ENCODE measurements at regions not wholly inside any gene's neighbourhood (a gene's known extent, or its start where the extent isn't known, plus 50 kb on each side); places are given as distances from the start of the nearest gene placed in this dataset.
A peak's percentile ranks its signal among the peaks of the same experiment; 100 is the strongest.

DNA sequence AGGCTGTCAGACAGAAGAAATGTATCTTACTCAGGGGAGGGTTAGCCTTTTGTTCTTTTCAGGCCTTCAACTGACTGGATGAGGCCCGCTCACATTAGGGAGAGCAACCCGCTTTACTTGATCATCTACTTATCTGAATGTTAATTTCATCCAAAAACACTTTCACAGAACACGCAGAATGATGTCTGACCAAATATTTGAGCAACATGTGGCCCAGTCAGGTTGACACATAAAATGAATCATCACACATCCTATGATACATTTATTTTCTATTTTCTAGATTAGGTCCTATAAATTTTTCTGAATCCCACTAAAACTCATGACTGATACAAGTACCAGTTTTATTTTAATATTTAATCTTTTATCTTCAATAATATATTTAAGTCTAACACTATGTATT is 260.3 kb downstream of the IL15 start:
- Histone ChIP-seq H3K18ac (ENCODE audit: low read depth, low read length) (no peak overlapping the region), H2AK5ac (ENCODE audit: low read depth, low read length) (no peak overlapping the region), H3K9ac (ENCODE audit: low read depth, low read length) (no peak overlapping the region), H2AFZ (replicated peaks; ENCODE audit: low read length, poor library complexity) (no peak overlapping the region), H3K23ac (ENCODE audit: low read depth, low read length) (no peak overlapping the region), H2BK20ac (ENCODE audit: low read depth, low read length) (no peak overlapping the region), H4K91ac (ENCODE audit: insufficient read depth, low read depth, low read length) (no peak overlapping the region), H3K14ac (replicated peaks; ENCODE audit: low read depth, low read length) (no peak overlapping the region), H4K8ac (ENCODE audit: low read depth in 2 of 2, low read length in 2 of 2) (no peak overlapping the region), H3K9me3 (ENCODE audit: control insufficient read depth, insufficient read depth, low read length) (no peaks in the 10 kb centered on the region), H2BK120ac (ENCODE audit: low read depth, low read length) (no peak overlapping the region), H3K4ac (ENCODE audit: low read depth, low read length) (no peak overlapping the region), H3K27me3 (ENCODE audit: control insufficient read depth, insufficient read depth, low read length) (no peaks in the 10 kb centered on the region), H2BK15ac (ENCODE audit: low read depth, low read length) (no peak overlapping the region), H2BK5ac (ENCODE audit: low read depth, low read length, poor library complexity, severe bottlenecking) (no peak overlapping the region), H3K27ac (ENCODE audit: insufficient read depth, low read length) (no peak overlapping the region), H4K20me1 (ENCODE audit: insufficient read depth, low read length) (no peaks in the 10 kb centered on the region), H2AK9ac (replicated peaks; ENCODE audit: low read depth, low read length, poor library complexity) (peak overlapping the region; percentile 0), H3K4me3 (ENCODE audit: insufficient read depth, low read depth, low read length) (no peak overlapping the region), H3K4me1 (ENCODE audit: control insufficient read depth, insufficient read depth, low read length) (no peaks in the 10 kb centered on the region; the same call in 1 of the 2 replicates), H4K5ac (ENCODE audit: low read depth, low read length) (no peak overlapping the region), H3K4me2 (ENCODE audit: low read depth, low read length) (no peak overlapping the region), H3K9me1 (ENCODE audit: insufficient read depth, low read length) (no peaks in the 10 kb centered on the region), H3K36me3 (ENCODE audit: control insufficient read depth, insufficient read depth, low read length) (no peaks in the 10 kb centered on the region), H3K79me1 (ENCODE audit: low read depth in 1 of 2, low read length in 2 of 2) (no peaks in the 10 kb centered on the region), H3K56ac (ENCODE audit: extremely low read depth, insufficient read depth, low read length) (no peak overlapping the region)
- dilution Hi-C loops (cut with HindIII; ENCODE audit: low sequenced_read_pairs, unreplicated experiment) (no loop called here), intact Hi-C loops (cut with micrococcal nuclease) (no loop called here), in situ Hi-C loops (cut with MboI; ENCODE audit: low sequenced_read_pairs) (no loop called here)
- no TSS peak for BruUV-seq (replicated peaks)
- no peak for DNase-seq
- TF ChIP-seq MAZ (IDR thresholded peaks at IDR 0.05; ENCODE audit: borderline replicate concordance, low read depth, low read length) (no peak), POLR2A (IDR thresholded peaks at IDR 0.05; ENCODE audit: low read depth, low read length) (no peak), SMC3 (IDR thresholded peaks at IDR 0.05; ENCODE audit: low read depth, low read length) (no peak), FOS (IDR thresholded peaks at IDR 0.05; ENCODE audit: low read depth, low read length) (no peak), CEBPB (IDR thresholded peaks at IDR 0.05; ENCODE audit: low read depth, low read length) (no peak), MXI1 (IDR thresholded peaks at IDR 0.05; ENCODE audit: borderline replicate concordance, low read depth, low read length) (no peak)
- WGBS, 2 experiments (ENCODE audit: extremely low coverage in 2 of 2, insufficient read length in 1 of 2): 100% methylated on average over 2 of the region's 3 CpGs; no CpG with 5 or more reads in 1 of the 2 experiments
- POLR2A ChIA-PET (ENCODE audit: unreplicated experiment): no interaction called here
- CTCF ChIA-PET: interaction anchor here (0.6 kb wide), 1 partner anchor 137 kb away, joined by 5 read pairs; no protein-coding TSS in a partner anchor
- no peak for ATAC-seq (ENCODE audit: low read depth)

Measured in IMR-90 (cell line).